Stimulated activated CD8-positive, alpha-beta memory T cell treated with anti-CD3 and anti-CD28 coated beads, Interleukin-15, amount 100 ng/mL, for 4 hours (primary cell): ENCODE measurements at regions not wholly inside any gene's neighbourhood (a gene's known extent, or its start where the extent isn't known, plus 50 kb on each side); places are given as distances from the start of the nearest gene placed in this dataset.

Experiments used
- DNase-seq, 2 donors: peaks; one replicate each; pipeline ENCODE4 v3.0.0-alpha.2; 2020; ENCODE audit warnings: low read depth in 2 of 2

DNA sequence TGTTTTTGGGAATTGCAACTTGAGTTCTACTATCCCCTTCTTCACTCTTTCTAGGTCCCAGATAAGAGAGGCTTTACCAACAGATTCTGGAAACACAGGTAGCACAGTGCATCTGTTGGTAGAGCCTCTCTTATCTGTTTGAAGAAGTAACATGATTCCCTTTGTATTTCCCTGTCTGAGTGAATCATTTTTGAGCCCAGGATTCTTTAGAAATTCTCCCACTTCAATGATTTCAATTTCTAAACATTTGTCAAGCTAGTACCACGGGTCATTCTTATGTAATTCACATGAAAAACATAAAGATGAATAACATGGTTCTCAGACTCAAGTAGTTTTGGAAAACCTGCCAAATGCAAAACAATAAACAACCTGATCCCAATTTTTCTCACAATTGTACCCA lies 72.0 kb upstream of the DUSP10 start:
- no peak for DNase-seq

DNA sequence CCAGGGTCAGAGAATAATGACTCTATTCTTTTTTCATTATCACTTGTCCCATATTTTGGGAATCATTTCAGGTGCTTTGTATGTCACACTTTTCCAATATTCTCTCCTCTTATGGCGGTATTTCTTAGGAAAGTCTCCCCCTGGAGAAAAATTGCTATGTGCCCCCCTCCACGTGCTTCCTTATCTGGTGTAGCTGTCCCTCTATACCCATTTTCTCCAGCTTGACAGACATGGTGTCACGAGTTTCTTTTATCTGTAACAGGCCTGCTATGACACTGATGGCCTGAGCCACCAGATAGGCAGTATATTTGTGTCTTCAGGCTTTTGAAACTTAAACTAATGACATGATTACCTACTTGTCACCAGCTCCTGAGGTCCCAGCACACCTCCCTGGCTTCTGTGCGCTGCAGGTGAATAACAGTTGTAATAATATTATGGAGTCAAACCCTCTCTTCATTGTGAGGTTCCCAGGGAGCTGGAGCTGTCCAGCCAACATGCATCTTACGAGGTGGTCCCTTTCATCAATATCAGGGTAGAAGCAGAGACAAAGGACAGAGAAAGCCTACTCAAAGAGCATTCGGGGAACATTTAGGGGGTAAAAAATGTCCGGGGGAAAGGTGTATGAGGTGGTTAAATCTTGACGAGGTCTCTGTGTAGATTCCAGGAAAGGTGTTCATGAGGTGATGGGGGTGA lies 71.2 kb upstream of the DUSP10 start:
- DNase-seq: no peak

DNA sequence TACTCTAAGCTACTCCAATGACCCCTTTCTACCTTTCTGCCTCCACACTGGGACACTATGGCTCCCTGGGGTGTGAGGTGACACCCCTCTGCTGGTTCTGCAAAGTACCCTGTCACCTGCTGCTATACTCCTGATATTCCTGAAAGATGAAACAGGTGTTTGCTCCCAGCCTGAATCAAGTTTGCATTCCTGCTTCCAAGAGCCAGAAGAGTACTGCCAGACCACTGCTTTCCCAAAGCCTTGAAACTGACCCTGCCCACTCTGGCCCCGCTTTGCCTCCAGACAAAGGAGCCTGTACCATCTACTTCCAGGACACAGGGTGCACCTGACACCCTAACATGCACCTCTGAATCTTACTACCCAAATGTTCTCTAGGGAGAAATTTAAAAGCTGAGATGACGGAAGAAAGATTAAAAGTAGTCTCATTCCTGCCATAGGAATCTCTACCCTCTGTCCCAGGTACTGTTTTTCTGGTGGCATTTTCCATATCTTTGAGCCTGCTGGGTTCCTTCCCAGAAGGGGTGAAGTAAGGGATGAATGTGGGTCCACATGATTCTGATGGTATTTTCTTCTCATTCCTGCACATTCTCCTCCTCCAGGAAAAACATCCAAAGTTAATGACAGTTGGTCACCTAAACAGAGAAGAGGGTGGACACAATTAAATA lies 70.3 kb upstream of the DUSP10 start:
- no peak for DNase-seq

DNA sequence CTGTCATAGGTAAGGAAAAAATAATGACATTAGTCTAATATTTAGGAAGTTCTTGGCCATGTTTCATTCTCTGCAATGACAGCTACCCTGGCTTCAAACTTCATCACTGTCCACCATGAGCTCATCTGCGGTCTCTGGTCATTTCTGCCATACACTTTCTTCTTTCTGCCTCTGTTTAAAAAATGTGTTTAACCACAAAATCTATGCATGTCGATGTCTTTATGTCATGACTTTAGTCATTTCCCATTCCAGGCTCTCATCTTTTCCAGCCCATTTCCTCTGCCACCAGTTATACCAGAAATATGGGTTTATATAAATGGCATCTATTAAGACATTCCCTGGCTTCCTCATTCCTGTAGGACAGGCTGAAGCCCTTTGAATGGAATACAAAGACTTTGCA lies 68.5 kb upstream of the DUSP10 start:
- no peak for DNase-seq

GRCh38 chr1:221809091-221810029 lies 67.5 kb upstream of the DUSP10 start:
- DNase-seq: no peak

GRCh38 chr1:221806984-221807383 lies 65.1 kb upstream of the DUSP10 start:
- no peak for DNase-seq

DNA sequence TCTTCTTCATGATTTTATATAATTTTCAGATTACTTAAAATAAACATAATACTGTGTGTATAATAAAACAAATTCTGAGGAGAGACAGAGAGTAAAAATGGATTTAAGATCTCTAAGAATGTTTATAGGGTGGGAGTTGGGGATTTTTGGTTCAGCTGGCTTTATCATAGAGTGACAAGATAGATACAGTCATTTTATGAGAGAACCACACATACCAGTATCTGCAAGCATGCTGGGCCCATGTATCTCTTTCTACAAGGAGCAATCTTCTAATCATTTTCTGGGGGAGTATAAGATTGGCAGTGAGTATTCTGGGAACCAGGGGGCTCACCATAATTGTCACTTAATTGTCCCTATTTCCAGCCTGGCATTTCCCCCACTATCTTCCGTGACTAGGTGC lies 64.3 kb upstream of the DUSP10 start:
- DNase-seq: no peak

GRCh38 chr1:221805121-221805520 lies 63.2 kb upstream of the DUSP10 start:
- no peak for DNase-seq

DNA sequence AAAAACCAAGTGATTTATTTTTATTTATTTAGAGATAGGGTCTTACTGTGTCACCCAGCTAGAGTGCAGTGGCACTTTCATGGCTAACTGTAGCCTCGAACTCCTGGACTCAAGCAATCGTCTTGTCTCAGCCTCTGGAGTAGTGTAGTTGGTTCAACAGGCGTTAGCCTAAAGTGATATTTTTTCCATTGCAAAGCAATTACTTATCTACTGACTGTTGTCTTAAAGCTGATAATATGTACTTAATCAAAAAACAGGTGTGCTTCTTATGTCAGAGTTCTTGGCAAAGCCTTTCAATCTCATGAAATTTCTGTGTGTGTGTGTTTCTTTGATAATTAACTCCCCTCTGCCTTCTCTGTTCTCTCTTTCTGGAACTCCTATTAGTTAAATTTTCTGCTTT lies 62.4 kb upstream of the DUSP10 start:
- DNase-seq: no peak

DNA sequence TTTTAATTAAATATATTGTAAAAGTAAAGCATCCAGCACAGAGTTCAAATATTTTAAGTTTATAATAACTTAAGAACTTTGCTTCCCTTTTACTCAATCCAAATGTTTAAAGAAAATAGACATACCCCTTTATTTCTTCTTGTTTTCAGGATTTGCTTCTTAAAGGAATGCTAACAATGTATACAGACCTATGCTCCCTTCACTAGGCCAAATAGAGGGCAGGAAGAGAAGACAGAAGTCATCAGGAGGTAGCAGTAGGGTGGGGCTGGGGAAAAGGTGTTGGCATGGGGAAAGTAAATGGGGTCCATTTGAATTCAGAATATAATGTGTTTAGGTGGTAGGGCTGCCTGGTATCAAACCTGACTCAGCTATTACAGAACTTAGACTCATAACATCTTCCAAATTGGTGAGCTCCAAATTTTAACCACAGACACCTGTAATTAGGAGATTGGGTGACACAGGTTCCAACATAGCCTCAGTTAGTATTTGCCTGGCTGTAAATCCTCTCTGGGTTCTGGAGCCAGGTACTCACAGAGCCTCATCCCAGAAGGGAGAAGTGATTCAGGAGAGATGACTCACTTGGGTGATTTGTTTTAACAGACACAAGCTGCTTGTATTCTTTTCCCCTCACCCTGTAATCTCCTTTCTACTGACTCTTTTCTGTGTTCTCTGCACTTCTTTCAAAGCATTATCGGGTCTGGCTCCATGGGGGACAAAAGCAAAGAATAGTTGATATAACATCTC lies 60.1 kb upstream of the DUSP10 start:
- no peak for DNase-seq

- no peak for DNase-seq
These were observed 59.4 kb upstream of the DUSP10 start for GRCh38 chr1:221801251-221801661.

DNA sequence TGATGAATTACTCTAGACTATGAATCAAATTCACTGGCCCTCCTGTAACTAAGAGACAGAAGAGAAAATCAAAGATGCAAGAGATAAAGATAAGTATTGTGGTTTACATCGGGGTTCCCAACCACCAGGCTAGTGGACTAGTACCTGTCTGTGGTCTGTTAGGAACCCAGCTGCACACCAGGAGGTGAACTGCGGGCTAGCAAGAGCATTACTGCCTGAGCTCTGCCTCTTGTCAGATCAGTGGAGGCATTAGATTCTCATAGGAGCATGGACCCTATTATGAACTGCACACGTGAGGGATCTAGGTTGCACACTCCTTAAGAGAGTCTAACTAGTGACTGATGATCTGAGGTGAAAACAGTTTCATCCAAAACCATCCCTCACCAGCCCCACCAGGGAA lies 58.9 kb upstream of the DUSP10 start:
- DNase-seq: no peak

DNA sequence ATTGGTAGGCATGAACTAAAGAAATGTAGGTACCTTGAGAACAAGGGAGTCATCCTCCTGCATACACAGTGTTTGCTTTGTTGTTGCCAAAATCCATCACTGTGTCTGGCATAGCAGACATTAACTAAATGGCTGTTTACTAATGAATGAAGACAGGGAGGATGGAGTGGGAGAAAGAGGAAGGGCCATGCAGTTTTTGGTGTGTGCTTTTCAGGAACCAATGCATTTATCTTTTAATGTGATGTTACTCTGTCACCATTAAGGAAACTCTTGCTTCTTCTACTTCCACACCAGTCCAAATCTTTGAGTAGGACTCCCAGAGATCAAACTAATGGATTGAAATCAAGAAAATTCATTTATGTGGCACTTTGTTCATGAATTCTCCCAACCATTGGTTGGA lies 55.6 kb upstream of the DUSP10 start:
- DNase-seq: no peak

GRCh38 chr1:221796700-221797099 lies 54.8 kb upstream of the DUSP10 start:
- no peak for DNase-seq

DNA sequence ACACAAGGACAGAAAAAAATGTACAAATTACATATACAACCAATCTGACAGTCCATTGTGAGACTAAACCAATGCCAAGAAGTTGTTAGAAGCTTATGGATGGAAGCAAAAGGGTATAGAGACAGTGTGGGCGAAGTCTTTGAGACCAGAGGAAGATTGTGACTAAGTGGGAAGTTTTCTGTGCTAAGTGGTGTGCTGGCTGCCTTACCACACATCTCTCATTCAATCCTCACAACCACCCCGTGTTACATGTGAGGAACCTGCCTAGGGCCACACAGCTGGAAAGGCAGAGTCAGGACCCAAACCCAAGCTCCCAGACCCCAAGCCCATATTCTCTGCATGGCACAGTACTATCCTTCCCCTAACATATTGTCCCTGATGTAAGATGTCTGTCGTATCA lies 53.5 kb upstream of the DUSP10 start:
- no peak for DNase-seq

- no peak for DNase-seq
These were observed 53.0 kb upstream of the DUSP10 start for GRCh38 chr1:221794935-221795334.

- no peak for DNase-seq
These were observed 52.3 kb upstream of the DUSP10 start for GRCh38 chr1:221794079-221794670.

GRCh38 chr1:221793439-221794078 lies 51.7 kb upstream of the DUSP10 start:
- no peak for DNase-seq

DNA sequence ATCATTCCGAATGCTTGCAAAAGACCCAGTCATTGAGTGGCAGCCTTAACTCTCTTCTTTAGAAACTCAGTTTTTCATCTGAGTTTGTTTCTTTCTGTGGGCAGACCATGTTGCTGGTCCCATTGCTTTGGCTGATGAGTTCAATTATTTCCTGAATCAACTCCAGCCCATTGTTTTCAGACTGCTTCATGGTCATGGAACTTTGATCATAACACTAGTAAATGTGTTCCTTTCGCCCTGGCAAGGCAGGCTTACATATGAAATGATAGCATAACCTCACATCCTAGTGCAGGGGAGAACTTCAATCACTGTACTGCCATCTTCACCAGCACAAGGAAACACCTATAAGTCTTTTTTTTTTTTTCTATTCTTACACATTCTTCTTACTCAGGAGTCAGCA lies 50.0 kb upstream of the DUSP10 start:
- DNase-seq: no peak
